SKM-1 treated with dmso at 0.1 percent for 144 hours (cell line): ENCODE measurements at regions not wholly inside any gene's neighbourhood (a gene's known extent, or its start where the extent isn't known, plus 50 kb on each side); places are given as distances from the start of the nearest gene placed in this dataset.
"Not testable (repeated sequence)": the region's sequence is repeated elsewhere in the genome, so short reads cannot be mapped to it uniquely, and the experiment has no call there.

ENCODE experiments used
- DNase-seq: peaks from one replicate; lab custom pipeline; 2025; ENCODE audit not compliant: unreplicated experiment; lab: John Stamatoyannopoulos, UW

DNA sequence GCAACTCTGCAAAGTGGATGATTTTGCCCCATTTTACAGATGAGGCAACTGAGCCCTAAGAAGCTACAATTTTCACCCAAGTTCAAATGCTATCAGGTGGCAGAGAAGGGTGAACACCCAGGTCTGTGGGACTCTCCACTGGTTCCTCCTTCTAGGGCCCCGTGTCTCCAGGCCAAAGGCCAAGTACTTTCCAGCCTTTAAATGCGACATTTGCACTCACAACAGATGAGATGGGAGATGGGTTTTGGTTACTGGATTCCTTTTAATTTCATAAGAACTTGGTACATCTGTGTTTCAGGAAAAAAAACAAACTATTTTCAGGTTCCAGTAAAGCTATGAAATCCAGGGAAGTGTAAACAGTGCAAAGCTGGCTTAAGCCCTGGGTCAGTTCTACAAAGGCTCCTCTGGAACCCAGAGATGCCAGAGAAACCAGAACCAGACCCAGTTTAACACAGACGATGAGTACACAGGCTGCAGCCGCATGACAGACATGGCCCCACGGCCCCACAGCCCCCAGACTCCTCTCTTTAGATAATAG, 361.7 kb downstream of the ANAPC1 start:
- DNase-seq, result no peak

GRCh38 chr2:111523009-111523408, 361.0 kb downstream of the ANAPC1 start:
- DNase-seq, result no peak

DNA sequence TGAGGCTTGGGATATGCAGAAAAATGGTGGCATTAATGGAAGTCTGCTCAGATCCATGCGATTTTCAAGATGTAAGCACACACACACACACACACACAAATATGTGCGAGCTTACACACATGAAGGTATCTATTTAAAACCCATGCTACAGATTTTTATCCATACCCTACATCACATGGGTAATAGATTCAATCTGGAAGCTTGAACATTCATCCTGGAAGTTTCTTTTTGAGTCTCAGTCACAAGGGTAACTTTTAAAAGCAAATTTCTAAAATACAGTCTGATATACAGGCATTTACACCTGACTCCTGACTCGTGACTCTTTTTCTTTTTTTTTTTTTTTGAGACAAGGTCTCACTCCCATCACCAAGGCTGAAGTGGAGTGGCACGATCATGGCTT, 359.0 kb downstream of the ANAPC1 start:
- not testable (repeated sequence) for DNase-seq

GRCh38 chr2:111526041-111526639, 357.9 kb downstream of the ANAPC1 start:
- not testable (repeated sequence) for DNase-seq

GRCh38 chr2:111527707-111528400, 356.1 kb downstream of the ANAPC1 start:
- DNase-seq, result not testable (repeated sequence)

GRCh38 chr2:111529022-111529421, 355.0 kb downstream of the ANAPC1 start:
- DNase-seq, result not testable (repeated sequence)

- not testable (repeated sequence) for DNase-seq
Measured at GRCh38 chr2:111530239-111530965, 353.6 kb downstream of the ANAPC1 start.

GRCh38 chr2:111532682-111533556, 351.1 kb downstream of the ANAPC1 start:
- DNase-seq, result not testable (repeated sequence)

- DNase-seq, result not testable (repeated sequence)
Measured at GRCh38 chr2:111533557-111534247, 350.3 kb downstream of the ANAPC1 start.

- no peak for DNase-seq
Measured at GRCh38 chr2:111534910-111535352, 349.1 kb downstream of the ANAPC1 start.

DNA sequence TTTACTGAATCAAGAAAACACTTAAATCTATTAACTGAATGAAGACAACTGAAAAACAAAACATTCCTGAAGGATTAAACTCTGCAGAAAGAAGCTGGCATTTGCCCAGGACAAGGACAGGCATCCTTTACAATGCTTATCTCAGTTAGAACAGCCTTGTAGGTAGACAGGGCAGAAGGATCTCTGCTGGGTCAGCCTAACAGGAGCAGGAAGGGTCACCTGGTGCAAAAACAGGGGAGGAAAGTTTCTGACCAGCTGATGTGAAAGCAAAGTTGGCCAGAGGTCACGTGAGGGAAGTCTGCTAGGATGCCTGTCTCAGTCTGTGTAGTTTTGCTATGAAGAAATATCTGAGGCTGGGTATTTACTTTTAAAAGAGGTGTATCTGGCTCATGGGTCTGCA, 348.6 kb downstream of the ANAPC1 start:
- no peak for DNase-seq

GRCh38 chr2:111537078-111537655, 346.8 kb downstream of the ANAPC1 start:
- DNase-seq, result no peak

DNA sequence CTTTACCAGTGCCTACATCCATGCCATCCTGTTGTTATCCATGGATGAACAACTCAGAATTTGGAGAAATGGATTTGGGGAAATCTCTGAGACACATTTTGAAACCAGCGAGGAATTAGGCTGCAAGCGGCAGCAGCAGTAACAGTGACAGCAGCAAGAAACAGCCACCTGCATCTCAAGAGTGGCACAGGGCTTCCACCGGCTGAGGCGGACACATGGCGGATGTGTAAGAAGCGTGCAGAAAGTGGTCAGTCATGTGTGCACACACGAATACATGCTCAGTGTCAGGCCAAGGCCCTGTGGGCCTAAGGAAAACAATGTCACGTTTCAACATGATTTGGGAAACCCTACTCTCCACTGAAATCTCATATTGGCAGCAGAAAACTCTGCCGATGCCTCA, 344.0 kb downstream of the ANAPC1 start:
- not testable (repeated sequence) for DNase-seq

GRCh38 chr2:111542120-111542774, 341.7 kb downstream of the ANAPC1 start:
- not testable (repeated sequence) for DNase-seq

DNA sequence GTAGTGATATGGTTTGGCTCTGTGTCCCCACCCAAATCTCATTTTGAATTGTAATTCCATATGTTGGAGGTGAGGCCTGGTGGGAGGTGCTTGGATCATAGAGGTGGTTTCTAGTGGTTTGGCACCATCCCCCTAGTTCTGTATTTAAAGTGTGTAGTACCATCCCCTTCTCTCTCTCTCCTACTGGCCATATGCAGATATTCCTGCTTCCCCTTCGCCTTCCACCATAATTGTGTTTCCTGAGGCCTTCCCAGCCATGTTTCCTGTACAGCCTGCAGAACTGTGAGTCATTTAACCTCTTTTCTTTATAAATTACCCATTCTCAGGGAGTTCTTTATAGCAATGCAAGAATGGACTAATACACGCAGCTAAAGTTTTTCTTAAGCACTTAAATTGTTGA, 340.0 kb downstream of the ANAPC1 start:
- DNase-seq, result not testable (repeated sequence)

- not testable (repeated sequence) for DNase-seq
Measured at GRCh38 chr2:111545723-111546431, 338.1 kb downstream of the ANAPC1 start.

GRCh38 chr2:111546578-111546977, 337.4 kb downstream of the ANAPC1 start:
- DNase-seq, result not testable (repeated sequence)

- DNase-seq, result not testable (repeated sequence)
Measured at GRCh38 chr2:111549174-111549573, 334.8 kb downstream of the ANAPC1 start.
